Activated CD4-positive, alpha-beta T cell treated with anti-CD3 and anti-CD28 coated beads, Interleukin-2, amount 50 U/mL, for 48 hours (primary cell): ENCODE measurements at regions not wholly inside any gene's neighbourhood (a gene's known extent, or its start where the extent isn't known, plus 50 kb on each side); places are given as distances from the start of the nearest gene placed in this dataset.
"Not testable (repeated sequence)": the region's sequence is repeated elsewhere in the genome, so short reads cannot be mapped to it uniquely, and the experiment has no call there.

Experiments used
- DNase-seq, 2 experiments: peaks; one replicate each; pipeline ENCODE4 v3.0.0-alpha.2; 2020

- DNase-seq, result no peak
Measured at GRCh38 chr20:43364001-43364400, 93.7 kb upstream of the SRSF6 start.

DNA sequence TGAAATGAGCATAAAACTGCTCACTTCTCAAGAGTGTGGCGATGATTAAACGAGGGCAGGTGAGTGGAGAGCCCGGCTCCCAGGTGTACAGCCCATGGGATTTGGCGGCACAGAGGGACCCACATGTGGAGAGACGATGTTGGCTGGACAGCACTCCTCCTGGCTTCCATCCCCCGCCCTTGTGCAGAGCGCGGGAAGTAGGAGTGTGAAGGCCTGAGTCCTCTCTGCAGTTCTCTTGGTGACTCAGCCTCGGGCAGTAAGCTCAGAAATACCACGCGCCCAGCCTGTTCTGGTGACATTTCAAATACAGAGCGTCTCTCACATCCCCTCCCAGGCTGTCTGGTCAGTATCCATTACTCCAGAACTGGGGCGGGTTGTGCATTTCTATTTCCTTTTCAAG lies 94.2 kb upstream of the SRSF6 start:
- no peak for DNase-seq

DNA sequence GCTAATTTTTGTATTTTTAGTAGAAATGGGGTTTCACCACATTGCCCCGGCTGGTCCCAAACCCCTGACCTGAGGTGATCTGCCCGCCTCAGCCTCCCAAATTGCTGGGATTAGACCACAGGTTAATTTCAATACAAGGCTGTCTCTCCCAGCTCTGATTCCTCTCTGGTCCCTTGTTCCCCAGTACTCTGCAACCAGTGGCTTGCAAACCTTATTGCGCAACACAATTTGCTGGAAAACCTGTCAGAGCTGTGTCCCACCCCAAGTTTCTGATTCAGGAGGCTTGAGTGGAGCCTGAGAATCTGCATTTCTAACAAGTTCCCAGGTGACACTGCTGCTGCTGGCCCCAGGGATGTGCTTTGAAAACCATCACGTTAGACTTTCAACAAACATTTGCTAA lies 96.2 kb upstream of the SRSF6 start:
- no peak for DNase-seq

DNA sequence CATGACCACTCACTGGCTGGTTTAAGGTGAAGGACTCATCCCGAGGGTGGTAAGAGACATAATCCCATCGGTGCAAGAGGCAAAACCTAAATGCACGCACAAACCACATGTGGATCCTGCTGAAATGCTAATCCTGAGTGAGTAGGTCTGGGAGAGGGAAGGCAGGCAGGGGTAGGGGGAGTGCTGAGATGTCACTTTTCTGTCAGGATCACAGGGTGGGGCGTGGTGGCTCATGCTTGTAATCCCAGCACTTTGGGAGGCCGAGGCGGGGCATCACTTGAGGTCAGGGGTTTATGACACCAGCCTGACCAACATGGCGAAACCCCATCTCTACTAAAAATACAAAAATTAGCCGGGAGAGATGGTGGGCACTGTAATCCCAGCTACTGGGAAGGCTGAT lies 97.7 kb upstream of the SRSF6 start:
- DNase-seq, result no peak

- DNase-seq, result no peak
Measured at GRCh38 chr20:43358811-43359210, 98.9 kb upstream of the SRSF6 start.

DNA sequence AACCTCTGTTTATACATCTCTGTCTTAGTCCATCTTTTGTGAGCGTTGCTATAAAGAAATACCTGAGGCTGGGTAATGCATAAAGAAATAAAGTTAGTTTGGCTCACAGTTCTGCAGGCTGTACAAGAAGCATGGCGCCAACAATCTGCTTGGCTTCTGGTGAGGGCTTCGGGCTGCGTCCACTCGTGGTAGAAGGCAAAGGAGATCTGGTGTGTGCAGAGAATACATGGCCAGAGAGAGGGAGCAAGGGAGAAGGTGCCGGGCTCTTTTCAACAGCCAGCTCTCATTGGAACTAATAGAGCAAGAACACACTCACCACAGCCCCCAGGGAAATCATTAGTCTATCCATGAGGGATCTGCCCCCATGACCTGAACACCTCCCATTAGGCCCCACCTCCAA lies 100.3 kb upstream of the SRSF6 start:
- DNase-seq, result no peak

DNA sequence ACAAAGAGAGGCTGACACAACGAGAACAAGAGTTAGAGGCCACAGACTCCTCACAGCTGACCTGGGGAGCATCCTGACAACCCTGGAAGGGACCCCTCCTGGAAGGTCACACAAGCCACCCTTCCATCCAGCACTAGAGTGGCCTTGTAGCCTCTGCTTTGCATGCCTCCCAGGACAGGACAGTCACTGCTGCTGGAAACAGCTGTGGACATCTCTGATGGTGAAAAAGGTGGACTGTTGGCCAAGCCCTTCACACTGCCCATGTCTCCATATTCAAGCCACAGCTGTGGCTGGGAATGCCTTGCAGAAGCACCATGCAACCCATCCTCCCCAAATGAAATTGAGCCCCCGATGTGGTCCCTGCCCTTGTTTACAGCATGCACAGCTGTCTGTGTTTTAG lies 102.1 kb upstream of the SRSF6 start:
- DNase-seq, result no peak

DNA sequence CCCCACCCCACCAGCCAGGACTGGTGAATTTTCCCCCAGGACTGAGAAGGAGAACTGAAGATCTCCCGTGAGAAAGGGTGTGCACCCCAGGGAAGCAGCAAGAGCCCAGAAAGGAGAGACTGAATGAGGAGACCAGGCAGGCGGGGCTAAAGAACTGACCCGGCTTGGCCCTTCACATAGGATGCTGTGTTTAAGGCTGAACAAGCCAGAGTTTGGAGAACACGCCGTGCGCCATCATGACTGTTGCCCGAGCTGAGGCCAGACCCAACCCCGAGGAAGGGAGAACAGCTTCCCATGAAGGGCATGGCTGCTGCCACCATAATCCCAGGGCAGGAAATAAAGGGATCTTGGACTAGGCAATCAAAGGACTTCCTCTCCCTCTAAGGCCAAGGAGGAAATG lies 104.7 kb upstream of the SRSF6 start:
- DNase-seq, result no peak

- not testable (repeated sequence) for DNase-seq
Measured at GRCh38 chr20:43350694-43351093, 107.0 kb upstream of the SRSF6 start.

- DNase-seq, result no peak
Measured at GRCh38 chr20:43349841-43350240, 107.9 kb upstream of the SRSF6 start.

GRCh38 chr20:43347839-43348238 lies 109.9 kb upstream of the SRSF6 start:
- not testable (repeated sequence) for DNase-seq

- no peak for DNase-seq
Measured at GRCh38 chr20:43345676-43346075, 112.0 kb upstream of the SRSF6 start.

- DNase-seq, result no peak
Measured at GRCh38 chr20:43341511-43341910, 116.2 kb upstream of the SRSF6 start.

DNA sequence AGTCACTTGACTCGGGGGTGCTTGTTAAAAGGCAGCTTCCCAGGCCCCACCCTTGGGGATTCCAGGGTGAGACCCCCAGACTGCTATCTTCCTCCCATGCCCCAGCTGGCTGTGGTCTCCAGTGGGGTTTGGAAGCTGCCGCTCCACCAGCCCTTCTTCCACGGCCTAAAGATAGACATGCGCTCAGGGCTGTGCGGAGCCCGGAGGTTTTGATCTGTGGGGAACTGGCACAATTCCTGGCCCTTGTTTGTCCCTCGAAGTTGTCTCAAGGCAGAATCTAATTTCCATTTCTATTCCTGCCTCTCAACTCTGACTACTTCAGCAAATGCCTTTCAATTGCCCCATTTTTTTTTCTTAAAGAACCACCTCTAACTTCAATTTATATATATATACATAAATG lies 120.7 kb upstream of the SRSF6 start:
- no peak for DNase-seq

DNA sequence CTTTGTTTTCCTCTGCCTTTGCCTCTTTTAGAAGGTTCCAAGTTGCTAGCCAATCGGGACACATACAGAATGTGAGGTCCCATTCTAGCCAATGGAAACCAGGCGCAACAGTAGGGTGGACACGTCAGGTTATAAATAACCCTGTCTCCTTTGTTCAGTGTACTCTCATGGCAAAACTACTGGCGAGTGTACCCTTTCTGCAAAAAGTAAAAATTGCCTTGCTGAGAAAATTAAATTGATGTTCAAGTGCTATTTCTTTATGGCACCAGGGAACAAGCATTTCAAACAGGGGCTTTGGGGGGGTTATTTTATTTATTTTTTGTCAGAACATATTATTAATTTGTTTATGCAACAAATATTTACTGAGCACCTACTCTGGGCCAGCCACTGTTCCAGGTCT lies 123.6 kb upstream of the SRSF6 start:
- no peak for DNase-seq

- no peak for DNase-seq
Measured at GRCh38 chr20:43331906-43332305, 125.8 kb upstream of the SRSF6 start.

DNA sequence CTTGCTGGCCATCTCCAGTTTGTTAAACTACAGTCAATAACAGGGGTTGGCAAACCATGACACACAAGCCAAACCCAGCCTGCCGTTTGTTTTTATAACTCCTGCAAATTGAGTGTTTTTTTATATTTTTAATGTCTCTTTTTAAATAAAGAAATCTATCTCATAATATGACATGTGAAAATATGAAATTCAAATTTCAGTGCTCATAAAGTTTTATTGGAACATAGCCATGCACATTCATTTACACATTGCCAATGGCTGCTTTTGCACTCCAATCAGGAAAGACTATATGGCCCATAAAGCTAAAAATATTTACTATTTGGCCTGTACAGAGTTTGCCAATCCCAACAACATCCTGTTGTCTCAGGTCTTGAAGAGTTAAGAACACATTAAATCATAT lies 129.0 kb upstream of the SRSF6 start:
- DNase-seq, result no peak

DNA sequence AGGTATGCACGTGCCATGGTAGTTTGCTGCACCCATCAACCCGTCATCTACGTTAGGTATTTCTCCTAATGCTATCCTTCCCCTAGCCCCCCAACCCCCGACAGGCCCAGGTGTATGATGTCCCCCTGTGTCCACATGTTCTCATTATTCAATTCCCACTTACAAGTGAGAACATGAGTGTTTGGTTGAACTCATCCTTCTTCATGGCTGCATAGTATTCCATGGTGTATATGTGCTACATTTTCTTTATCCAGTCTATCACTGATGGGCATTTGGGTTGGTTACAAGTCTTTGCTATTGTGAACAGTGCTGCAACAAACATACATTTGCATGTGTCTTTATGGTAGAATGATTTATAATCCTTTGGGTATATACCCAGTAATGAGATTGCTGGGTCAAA lies 130.5 kb upstream of the SRSF6 start:
- DNase-seq, result not testable (repeated sequence)

- DNase-seq, result no peak
Measured at GRCh38 chr20:43325926-43326325, 131.8 kb upstream of the SRSF6 start.

DNA sequence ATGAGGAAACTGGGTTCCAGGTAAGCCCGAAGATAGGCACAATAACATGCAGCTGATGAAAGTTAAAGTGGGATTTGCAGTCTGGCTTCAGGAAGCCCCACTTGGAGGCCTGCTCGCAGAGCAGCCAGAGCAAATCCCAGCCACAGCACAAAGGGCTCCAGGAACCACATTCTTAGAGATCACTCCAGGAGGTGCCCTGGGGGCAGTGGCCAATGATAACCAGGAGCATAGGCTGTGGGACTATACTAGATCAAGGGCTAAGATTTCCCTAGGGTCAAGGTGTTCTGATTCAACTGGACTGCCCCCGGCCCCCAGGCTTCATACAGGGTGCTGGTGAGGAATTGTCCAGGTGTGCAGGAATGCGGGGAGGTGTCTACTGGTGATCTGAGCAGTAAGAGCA lies 133.9 kb upstream of the PTPRT start:
- no peak for DNase-seq

- no peak for DNase-seq
Measured at GRCh38 chr20:43322851-43323250, 133.1 kb upstream of the PTPRT start.

DNA sequence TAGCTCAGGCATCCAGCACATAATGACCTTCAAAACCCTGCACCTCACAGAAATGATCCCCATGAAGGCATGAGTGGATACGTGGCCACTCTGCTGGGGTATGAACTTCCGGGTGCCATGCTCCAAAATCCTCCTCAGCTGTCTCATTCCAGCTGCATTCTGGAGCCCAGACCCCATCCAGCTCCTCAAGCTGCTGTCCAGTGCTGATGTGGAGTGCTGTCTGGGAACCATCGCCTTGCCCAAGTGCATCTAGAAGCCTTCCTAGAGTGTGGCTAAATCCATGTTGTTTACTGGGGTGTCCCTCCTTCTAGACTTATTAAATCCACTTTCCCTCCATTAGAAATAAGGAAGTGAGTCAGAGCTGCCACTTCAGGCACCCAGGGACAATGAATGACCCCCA lies 130.8 kb upstream of the PTPRT start:
- DNase-seq, result no peak

DNA sequence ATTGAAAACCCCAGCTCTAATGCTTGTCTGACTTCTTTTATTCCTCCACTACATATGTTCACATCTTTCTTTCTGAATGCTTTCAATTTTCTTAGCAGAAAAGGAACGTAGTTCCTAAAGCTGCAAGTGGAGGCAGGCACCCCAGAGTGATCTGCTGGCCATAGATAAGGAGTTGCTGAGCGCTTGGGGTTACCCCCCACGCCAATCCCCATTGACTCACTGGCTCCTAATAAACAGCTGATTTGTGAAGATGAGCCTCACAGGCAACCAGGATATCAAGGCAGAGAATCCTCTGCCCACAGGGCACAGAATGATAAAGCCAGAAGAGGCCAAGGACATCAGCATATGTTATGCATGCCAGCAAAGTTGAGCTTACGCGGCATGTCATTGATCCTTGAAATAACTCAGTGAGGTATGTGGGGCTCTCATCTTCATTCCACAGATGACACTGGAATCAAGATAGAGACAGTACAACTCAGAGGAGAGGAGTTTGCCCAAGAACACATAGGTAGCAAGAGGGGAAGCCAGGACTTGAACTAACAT lies 129.1 kb upstream of the PTPRT start:
- DNase-seq, result no peak

- DNase-seq, result no peak
Measured at GRCh38 chr20:43316271-43316670, 126.6 kb upstream of the PTPRT start.

GRCh38 chr20:43309266-43309665 lies 119.6 kb upstream of the PTPRT start:
- DNase-seq, result no peak

GRCh38 chr20:43306837-43307236 lies 117.1 kb upstream of the PTPRT start:
- DNase-seq, result no peak
